ENCODE measurements at regions not wholly inside any gene's neighbourhood (a gene's known extent, or its start where the extent isn't known, plus 50 kb on each side); places are given as distances from the start of the nearest gene placed in this dataset.
"Not testable (repeated sequence)": the region's sequence is repeated elsewhere in the genome, so short reads cannot be mapped to it uniquely, and the experiment has no call there.

- DNase-seq, result no peak
Measured at GRCh38 chr13:107811233-107812013, 403.9 kb downstream of the LIG4 start.

GRCh38 chr13:107809125-107809524 is 406.2 kb downstream of the LIG4 start:
- no peak for DNase-seq

DNA sequence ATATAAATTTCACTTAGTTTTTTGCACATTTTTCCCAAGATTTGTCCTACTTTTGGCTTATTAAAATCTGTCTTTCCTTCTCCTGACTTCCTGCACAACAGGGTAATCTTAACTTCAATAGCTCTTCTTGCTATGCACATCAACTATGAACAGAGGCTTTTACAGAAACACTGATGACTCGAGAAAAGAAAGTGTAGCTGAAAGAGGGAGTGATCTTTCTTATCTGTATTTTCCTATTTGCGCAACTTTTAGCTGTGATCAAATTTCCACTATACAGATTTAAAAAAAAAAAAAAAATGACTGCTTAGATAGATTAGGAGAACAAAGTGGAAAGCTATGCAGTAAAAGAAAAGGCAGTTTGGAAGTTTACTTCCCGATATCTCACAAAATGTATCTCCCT is 406.9 kb downstream of the LIG4 start:
- no peak for DNase-seq

DNA sequence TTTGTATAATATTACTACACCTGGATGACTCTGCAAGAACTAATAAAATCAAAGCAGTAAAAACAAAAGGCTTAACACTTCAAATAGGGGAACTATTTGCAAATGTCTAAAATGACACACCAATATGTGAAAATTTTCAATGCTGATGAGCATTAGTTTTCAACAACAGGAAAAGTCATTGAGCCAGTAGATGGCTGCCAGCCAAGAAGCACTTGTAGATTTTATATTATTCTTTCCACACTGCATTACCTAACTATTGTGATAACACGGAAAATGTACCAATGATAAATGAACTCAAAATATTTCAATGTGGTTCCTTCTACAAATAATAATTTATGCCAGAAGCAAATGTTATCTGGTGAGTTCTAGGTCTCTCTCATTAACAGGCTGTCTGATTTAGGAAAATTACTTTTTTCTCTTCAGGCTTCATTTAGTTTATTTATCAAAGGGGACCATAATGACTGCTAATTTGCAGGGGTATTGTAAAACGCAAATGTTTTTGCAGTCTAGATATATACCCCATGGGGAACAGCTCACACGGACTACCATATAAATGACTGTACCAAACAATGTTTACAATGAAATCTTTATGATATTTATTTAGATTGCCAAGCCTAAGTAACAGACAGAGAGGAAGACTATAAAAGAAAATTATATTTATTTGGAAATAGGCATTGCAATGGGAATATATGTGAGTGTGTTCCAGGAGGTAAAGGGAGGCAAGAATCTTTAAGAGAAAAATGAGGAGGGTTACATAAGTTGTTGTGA is 407.8 kb downstream of the LIG4 start:
- no peak for DNase-seq

DNA sequence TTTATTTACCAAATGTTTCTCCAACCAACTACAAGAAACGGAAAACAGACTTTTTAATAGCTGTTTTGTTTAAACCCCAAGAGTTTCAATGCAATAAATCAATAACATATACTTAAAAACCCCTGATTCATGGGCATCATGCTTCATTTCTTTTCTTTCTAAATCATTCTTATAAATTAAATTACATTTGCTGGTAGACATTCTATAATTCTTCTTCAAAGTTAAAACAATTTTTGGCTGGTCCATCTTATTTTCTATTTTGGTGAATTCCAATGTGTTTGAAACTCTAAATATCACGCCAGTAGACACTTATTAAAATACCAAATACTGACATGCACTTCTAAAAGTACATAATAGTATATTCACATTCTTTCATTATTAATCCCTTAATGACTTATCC is 408.6 kb downstream of the LIG4 start:
- DNase-seq, result no peak

GRCh38 chr13:107803822-107804495 is 411.4 kb downstream of the LIG4 start:
- DNase-seq, result no peak

DNA sequence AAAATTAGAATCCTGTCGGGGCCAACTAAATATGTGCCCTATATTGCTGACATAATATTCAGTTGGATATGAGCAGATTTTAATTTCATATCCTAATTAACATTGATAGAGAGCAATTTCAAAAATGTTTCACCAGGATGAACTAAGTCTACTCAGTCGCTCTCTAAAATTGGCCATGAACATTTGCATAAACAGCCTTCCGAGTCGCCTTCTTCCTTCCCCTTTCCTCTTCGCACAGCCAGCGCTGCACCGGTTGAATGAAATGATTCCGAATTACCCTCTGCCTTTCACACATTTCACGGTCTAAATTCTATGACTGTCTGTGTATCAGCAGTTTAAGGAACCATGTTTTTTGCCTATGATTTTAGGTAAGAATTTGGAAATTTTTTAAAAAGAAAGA is 413.7 kb downstream of the LIG4 start:
- no peak for DNase-seq

GRCh38 chr13:107799001-107799400 is 416.3 kb downstream of the LIG4 start:
- DNase-seq, result no peak

- no peak for DNase-seq
Measured at GRCh38 chr13:107790397-107790796, 424.9 kb downstream of the LIG4 start.

- DNase-seq, result no peak
Measured at GRCh38 chr13:107788464-107789165, 426.7 kb downstream of the LIG4 start.

- DNase-seq, result not testable (repeated sequence)
Measured at GRCh38 chr13:107782646-107783045, 432.7 kb downstream of the LIG4 start.

- no peak for DNase-seq
Measured at GRCh38 chr13:107778094-107778493, 437.2 kb downstream of the LIG4 start.

DNA sequence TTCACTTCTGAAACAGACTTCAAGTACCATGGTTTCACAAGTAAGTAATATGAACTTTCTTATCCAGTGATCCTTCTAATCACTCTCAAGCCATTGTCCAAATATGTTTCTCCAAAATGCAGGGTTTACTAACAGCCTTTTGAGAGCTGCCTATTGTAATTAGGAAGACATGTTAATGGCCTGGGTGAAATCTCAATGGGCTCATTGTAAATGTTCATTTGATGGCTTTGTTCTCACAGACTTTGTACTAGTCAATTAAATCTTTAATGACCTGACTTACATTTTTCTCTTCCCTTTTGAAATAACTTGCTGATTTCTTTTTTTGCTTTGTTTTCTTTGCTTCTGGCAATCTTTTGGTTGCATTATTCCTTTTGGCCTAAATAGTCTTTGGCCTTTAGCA is 444.8 kb downstream of the LIG4 start:
- no peak for DNase-seq

- no peak for DNase-seq
Measured at GRCh38 chr13:107767119-107767518, 448.2 kb downstream of the LIG4 start.

DNA sequence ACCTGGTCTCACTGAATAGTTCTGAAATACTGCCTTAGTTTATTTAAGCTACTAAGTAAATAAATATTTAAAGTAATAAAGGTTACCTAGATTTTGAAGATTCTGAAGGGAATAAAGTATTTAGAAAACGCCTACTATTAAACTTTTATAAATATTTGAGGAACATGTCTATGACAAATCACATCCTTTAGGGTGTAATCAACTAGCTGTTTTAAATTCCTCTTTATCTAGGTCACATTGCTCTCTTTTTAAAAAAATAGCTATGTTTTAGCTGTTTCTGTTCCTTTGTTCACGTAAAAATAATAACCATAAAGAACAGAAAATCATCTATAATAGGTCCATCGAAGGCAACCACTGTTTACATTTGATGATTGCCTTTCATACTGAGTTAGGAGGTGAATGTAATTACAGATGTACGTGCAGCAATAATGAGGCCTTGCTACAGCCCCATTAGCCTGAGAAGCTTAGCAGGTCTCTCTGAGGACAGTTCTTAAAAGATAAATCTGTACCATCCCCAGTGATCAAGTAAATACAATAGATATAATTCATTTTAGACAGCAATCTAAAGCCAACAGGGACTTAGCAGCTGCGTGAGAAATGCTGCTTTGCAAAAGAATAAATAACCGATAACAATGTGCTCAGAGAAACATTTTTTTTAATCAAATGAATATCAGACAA is 449.5 kb downstream of the LIG4 start:
- DNase-seq, result no peak

GRCh38 chr13:107764046-107764445 is 451.3 kb downstream of the LIG4 start:
- DNase-seq, result no peak

- DNase-seq, result no peak
Measured at GRCh38 chr13:107753748-107754147, 461.6 kb downstream of the LIG4 start.

DNA sequence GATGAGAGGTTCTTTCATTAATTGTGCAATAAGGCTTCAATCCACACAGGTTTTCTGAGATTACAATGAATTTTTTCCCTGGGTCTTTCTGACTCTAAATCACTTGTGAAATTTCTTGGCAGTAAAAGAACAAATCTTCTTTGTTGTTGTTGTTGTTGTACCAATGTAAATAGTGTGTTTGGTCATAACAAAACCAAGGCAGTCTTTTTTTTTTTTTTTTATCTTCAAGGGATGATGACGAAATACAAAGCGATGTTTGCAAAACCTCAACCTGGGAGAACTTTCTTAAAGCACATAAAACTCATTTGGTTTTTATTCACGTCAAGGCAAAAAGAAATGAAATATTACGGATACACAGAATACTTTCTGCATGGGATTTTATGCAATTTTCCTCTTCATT is 462.0 kb downstream of the LIG4 start:
- DNase-seq, result no peak

DNA sequence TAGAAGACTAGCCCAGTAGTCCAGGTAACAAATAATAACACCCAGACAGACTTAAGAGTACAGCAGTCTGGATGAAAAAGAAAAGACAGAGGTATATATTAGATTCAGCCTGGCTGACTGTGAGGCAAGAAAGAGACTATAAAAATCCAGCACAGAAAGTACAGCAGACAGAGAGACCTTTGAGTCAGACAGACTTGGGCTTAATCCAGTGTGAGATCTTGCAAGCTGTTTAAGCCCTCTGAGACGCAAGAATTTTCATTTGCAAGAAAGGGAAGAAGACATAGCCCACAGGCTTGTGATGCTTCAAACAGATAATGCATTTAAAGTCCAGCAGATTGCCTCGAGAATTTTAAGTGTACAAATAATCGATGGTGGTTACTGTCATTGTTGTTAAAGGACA is 471.4 kb downstream of the LIG4 start:
- no peak for DNase-seq

DNA sequence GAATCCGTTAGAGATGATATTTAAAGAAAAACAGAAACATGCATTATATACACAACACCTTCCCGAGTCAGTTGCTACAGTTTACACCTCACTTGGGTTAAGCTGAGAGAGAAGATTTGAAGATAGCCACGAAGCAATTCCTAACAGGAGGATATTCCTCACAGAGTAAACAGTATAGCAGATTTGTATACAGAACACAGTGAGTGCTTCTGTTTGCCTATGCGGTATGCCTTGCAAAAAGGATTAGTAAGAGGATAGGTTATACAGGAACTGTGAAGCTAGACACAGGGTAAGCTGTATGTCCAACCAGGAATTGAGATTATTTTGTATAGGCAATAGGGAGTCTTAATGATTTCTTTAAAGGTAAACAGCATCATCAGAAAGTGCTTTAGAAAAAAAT is 471.8 kb downstream of the LIG4 start:
- DNase-seq, result no peak

GRCh38 chr13:107743100-107743499 is 472.2 kb downstream of the LIG4 start:
- DNase-seq, result no peak

DNA sequence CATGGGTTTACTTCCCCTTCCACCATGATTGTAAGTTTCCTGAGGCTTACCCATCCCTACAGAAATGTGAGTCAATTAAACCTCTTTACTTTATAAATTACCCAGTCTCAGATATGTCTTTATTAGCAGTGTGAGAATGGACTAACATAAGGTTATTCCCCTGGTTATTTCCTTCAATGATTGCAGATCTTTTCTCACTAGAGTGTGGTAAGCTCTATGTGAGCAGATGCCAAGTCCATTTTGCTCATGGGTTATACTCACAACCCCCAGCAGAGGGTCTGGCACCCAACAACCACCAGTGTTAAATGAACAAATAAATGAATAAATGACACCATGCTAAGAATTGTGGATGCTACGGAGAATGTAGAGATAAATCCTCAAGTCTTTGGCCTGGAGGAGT is 472.8 kb downstream of the LIG4 start:
- no peak for DNase-seq

DNA sequence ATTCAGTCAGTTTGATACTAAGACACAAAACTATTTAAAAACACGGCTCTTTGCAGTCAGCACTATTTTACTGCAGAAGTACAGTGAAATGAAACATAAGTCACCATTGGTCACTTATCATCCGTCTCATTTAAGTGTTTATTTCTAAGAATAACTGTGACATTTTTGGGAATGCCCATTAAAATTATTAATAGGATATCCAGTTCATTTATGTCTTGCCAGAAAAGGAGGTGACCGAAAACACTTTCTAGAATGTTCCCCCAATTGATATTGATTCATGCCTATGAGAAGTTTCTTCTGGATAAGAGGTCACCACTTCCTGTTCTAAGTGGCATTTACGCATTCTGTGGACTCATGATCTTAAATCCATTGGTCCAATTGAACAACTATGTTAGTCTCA is 477.3 kb downstream of the LIG4 start:
- no peak for DNase-seq
